Thymus (tissue), 11 donors: ENCODE measurements at regions not wholly inside any gene's neighbourhood (a gene's known extent, or its start where the extent isn't known, plus 50 kb on each side); places are given as distances from the start of the nearest gene placed in this dataset.

Source experiments
- DNase-seq, 9 donors: peaks; one replicate each; pipeline ENCODE4 v3.0.0-alpha.2; 2013; ENCODE audit warnings: low spot score in 9 of 9, low read depth in 6 of 9, missing footprints in 1 of 9
- H3K27ac ChIP-seq, 2 donors: one replicate each; pipeline ENCODE4 v1.5.1; 2013; ENCODE audit warnings: control low read depth in 1 of 2, low read depth in 1 of 2, low read length in 1 of 2, mild to moderate bottlenecking in 1 of 2, moderate library complexity in 1 of 2
- H3K27me3 ChIP-seq, 2 donors: one replicate each; pipeline ENCODE4 v1.5.1; 2013; ENCODE audit warnings: low read length in 1 of 2; ENCODE audit not compliant: control insufficient read depth in 2 of 2, insufficient read depth in 1 of 2
- H3K36me3 ChIP-seq, 2 donors: one replicate each; pipeline ENCODE4 v1.5.1; 2013; ENCODE audit warnings: low read length in 1 of 2, mild to moderate bottlenecking in 1 of 2, moderate library complexity in 1 of 2; ENCODE audit not compliant: control insufficient read depth in 2 of 2, insufficient read depth in 2 of 2
- H3K4me1 ChIP-seq, 2 donors: one replicate each; pipeline ENCODE4 v1.5.1; 2013; ENCODE audit warnings: low read length in 2 of 2; ENCODE audit not compliant: control insufficient read depth in 2 of 2, insufficient read depth in 2 of 2
- H3K4me3 ChIP-seq, 2 donors: one replicate each; pipeline ENCODE4 v1.5.1; 2013; ENCODE audit warnings: low read length in 2 of 2, control low read depth in 1 of 2, mild to moderate bottlenecking in 1 of 2
- H3K9me3 ChIP-seq, 2 donors: one replicate each; pipeline ENCODE4 v1.5.1; 2013; ENCODE audit warnings: low read length in 1 of 2, mild to moderate bottlenecking in 1 of 2; ENCODE audit not compliant: control insufficient read depth in 2 of 2, insufficient read depth in 1 of 2
- WGBS: extraction: QIAGEN DNeasy Blood & Tissue Kit; methylation state at CpG from one replicate; pipeline ENCODE4 v1.1.7; 2013; 5-methylcytosine and 5-hydroxymethylcytosine counted together
- donor health status: healthy.

DNA sequence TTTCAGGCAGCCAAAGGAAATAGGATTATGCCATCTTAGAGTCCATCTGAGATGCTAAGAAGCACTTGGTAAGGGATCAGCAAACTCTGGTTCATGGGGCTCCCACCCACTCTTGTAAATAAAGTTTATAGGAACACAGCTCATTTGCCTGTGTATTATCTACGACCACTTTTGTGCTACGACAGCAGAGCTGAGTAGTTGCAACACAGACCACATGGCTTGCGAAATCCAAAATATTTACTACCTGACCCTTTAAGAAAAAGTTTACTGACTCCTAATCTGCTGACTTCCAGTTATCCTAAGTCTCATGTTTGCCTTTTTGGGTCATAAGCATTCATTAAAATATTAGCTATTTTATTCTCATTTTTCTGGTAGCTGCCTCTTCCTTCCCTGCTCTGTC, 859.0 kb downstream of the QKI start:
- H3K4me1 ChIP-seq, result no peaks in the 10 kb centered on the region
- no peaks in the 10 kb centered on the region for H3K36me3 ChIP-seq
- H3K27me3 ChIP-seq, result no peaks in the 10 kb centered on the region
- H3K9me3 ChIP-seq, result peaks cover 0 to 2% of the 10 kb centered on the region in 2 donors
- H3K4me3 ChIP-seq, result no peak overlapping the region
- 83% methylated on average over 3 of the region's 3 CpGs for WGBS
- H3K27ac ChIP-seq, result no peak overlapping the region
- no peak for DNase-seq

DNA sequence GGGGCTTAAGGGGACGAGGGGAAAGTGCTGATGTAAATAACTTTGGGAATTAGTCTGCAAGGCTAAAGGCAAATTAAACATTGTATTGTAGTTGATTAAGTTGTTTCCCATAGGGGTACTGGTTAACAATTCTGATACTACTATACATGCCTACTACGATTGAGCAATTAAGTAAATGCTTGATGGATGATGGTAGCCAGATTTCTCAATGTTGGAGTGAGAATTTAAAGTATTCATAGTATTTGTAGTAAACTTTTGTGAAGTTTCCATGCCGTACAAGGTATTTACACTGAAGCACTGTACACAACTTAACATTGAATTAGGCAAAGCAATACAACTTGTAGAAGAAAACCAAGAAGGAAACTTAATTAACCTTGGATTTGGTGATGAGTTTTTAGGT, 852.3 kb downstream of the QKI start:
- Histone ChIP-seq H3K27ac (no peak overlapping the region), H3K4me3 (no peak overlapping the region), H3K27me3 (no peaks in the 10 kb centered on the region), H3K36me3 (no peaks in the 10 kb centered on the region), H3K4me1 (no peaks in the 10 kb centered on the region), H3K9me3 (no peaks in the 10 kb centered on the region)
- no peak for DNase-seq
- 82% methylated on average over 3 of the region's 3 CpGs for WGBS

DNA sequence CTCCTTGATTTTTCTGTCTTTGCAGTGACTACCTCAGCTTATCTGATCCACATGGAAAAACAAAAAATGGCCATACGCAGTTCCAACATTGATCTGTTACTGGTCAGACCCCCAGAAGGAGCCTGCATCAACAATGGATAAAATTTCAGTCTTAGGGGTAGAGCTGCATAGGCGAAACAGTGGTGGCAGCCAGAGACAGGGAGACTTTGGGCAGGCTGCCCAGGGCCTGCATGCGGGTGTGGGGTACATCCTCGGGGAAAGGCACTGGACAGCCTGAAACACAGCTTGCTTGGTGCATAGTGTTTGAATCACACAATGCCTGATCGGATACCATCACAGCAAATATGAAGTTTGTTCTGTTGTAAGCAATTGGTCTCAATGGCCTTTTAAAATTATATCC, 847.8 kb downstream of the QKI start:
- no peaks in the 10 kb centered on the region for H3K27me3 ChIP-seq
- WGBS, result 80% methylated on average over 5 of the region's 5 CpGs
- DNase-seq, result no peak
- H3K9me3 ChIP-seq, result no peaks in the 10 kb centered on the region
- H3K4me3 ChIP-seq, result no peak overlapping the region
- H3K27ac ChIP-seq, result no peak overlapping the region
- H3K36me3 ChIP-seq, result no peaks in the 10 kb centered on the region
- H3K4me1 ChIP-seq, result no peaks in the 10 kb centered on the region

DNA sequence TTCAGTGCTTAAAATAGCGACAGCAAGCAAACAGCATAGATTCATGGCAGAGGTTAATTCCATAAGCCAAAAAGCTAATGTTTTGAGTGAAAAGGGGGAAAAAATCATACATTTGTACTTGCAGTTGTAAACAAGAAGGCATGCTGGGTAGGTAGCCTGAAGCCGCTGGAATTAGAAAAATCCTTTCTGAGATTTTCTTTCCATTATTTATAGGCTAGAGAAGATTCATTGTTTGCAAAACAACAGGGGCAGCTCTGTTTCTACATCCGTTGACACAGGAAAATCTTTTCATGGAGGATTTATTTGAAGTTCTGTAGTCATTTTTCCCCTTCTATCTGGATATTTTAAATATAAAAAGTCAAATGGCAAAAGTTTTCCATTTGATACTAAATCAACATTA, 843.9 kb downstream of the QKI start:
- no peak overlapping the region for H3K4me3 ChIP-seq
- WGBS, result 81% methylated on average over 3 of the region's 3 CpGs

DNA sequence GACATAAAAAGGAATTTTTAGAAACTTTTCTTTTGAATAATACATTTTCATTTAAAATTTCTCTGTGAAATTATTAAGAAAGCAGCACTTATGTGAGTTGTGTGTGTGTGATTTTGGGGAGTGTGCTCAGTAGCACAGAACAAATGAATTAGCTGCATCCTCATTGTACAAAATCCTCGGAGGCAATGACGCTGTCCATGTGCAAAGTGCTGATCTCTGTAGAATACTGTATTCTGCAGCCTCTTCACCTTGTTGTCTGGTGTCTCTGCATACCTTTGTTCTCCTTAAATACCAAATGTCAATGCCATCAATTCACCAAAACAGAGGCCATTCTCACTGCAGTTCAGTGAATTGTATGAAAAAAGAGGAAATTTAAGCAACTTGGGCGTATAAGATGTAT, 838.4 kb downstream of the QKI start:
- no peak for DNase-seq
- WGBS, result 65% methylated on average over 3 of the region's 3 CpGs

More for the DNA sequence above, 843.9 kb downstream of the QKI start:
- Histone ChIP-seq H3K36me3 (no peaks in the 10 kb centered on the region), H3K27ac (no peak overlapping the region), H3K9me3 (no peaks in the 10 kb centered on the region), H3K4me1 (no peaks in the 10 kb centered on the region), H3K27me3 (no peaks in the 10 kb centered on the region)
- DNase-seq, result no peak

DNA sequence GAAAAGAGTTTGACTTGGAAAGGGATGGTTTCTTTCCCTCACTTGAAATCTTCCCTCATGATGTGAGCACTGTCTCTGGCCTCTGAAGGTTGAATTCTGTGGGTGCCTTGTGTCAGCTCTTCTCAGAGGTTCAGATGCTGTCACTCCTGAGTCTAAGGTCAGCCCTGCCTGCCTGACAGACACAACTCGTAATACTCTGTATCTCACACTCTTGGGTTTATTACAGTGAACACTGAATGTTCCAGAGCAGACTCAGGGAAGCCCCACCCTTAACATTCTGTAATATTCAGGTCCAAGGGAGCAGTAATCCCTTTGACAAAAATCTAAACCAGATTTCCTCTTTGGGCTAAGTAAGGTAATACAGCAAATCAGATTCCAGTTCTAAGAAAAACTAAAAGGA, 837.8 kb downstream of the QKI start:
- Histone ChIP-seq H3K36me3 (no peaks in the 10 kb centered on the region), H3K4me3 (no peak overlapping the region), H3K9me3 (no peaks in the 10 kb centered on the region), H3K27ac (no peak overlapping the region), H3K4me1 (no peaks in the 10 kb centered on the region), H3K27me3 (no peaks in the 10 kb centered on the region)
- WGBS, result 74% methylated on average over 1 of the region's 1 CpG
- DNase-seq, result no peak

More for the DNA sequence above, 838.4 kb downstream of the QKI start:
- H3K9me3 ChIP-seq, result no peaks in the 10 kb centered on the region
- H3K4me3 ChIP-seq, result no peak overlapping the region
- no peaks in the 10 kb centered on the region for H3K4me1 ChIP-seq
- H3K36me3 ChIP-seq, result no peaks in the 10 kb centered on the region
- H3K27me3 ChIP-seq, result no peaks in the 10 kb centered on the region
- H3K27ac ChIP-seq, result no peak overlapping the region

DNA sequence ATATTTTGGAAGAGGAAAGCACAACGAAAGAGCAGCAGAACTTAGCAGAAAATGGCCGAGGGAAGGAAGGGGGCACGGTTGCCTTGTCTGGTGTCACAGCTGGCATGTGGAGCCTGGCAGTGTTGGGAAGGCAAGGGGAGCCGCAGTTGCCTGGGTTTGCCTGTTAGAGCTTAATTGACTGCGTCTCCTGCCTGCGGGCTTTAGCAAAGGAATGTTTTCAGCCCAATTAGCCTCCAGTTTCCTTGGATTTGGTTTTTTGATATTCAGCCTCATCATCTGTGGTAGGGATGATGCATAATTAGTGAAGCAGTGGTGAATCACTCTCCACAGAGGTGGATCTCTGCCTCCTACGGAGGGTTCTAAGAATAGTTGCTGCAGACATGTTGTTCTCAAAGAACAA, 832.6 kb downstream of the QKI start:
- no peaks in the 10 kb centered on the region for H3K36me3 ChIP-seq
- 88% methylated on average over 7 of the region's 7 CpGs for WGBS

DNA sequence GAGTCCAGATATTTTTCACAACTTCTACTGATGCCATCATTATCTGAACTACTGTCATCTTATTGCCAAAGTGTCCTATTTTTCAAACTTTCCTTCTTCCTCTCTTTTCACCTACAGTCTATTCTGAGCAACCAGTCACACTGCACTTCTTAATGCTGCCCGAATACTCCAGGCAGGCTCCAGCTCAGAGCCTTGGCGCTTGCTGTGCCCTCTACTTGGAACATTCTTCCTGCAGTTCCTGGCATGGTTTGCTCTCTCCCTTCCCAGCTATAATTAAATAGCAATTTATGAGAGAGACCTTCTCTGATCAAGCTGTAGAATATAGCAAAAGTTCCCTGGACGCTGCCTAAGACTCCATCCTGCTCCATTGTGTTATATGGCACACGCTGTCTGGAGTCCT, 831.6 kb downstream of the QKI start:
- no peaks in the 10 kb centered on the region for H3K4me1 ChIP-seq
- no peak overlapping the region for H3K4me3 ChIP-seq
- H3K36me3 ChIP-seq, result no peaks in the 10 kb centered on the region
- H3K9me3 ChIP-seq, result no peaks in the 10 kb centered on the region
- no peak overlapping the region for H3K27ac ChIP-seq
- 78% methylated on average over 4 of the region's 4 CpGs for WGBS
- no peak for DNase-seq
- no peaks in the 10 kb centered on the region for H3K27me3 ChIP-seq

More for the DNA sequence above, 832.6 kb downstream of the QKI start:
- H3K4me1 ChIP-seq, result no peaks in the 10 kb centered on the region
- no peaks in the 10 kb centered on the region for H3K27me3 ChIP-seq
- no peaks in the 10 kb centered on the region for H3K9me3 ChIP-seq
- no peak for DNase-seq
- H3K27ac ChIP-seq, result no peak overlapping the region
- H3K4me3 ChIP-seq, result no peak overlapping the region

DNA sequence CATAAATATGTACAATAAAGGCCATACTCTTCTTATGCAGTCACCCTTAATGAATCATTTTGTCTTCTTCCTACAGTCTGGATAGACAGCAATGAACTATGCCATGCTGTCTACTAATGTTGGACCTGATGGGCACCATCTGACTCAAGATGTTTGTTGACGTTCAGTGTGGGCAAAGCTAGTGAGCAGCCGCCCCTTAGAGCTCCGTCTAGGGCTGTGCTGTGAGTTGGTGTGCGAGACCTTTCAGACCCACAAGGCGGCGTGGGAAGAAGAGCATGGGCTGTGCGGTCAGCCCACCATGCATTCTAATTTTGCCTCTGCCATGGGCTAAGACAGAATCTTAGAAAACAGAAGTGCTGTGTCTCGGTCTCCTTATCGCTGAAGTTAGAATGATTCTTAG, 829.4 kb downstream of the QKI start:
- Histone ChIP-seq H3K4me1 (no peaks in the 10 kb centered on the region), H3K9me3 (no peaks in the 10 kb centered on the region), H3K4me3 (no peak overlapping the region), H3K36me3 (no peaks in the 10 kb centered on the region), H3K27ac (no peak overlapping the region), H3K27me3 (no peaks in the 10 kb centered on the region)
- no peak for DNase-seq
- WGBS, result 97% methylated on average over 9 of the region's 9 CpGs

DNA sequence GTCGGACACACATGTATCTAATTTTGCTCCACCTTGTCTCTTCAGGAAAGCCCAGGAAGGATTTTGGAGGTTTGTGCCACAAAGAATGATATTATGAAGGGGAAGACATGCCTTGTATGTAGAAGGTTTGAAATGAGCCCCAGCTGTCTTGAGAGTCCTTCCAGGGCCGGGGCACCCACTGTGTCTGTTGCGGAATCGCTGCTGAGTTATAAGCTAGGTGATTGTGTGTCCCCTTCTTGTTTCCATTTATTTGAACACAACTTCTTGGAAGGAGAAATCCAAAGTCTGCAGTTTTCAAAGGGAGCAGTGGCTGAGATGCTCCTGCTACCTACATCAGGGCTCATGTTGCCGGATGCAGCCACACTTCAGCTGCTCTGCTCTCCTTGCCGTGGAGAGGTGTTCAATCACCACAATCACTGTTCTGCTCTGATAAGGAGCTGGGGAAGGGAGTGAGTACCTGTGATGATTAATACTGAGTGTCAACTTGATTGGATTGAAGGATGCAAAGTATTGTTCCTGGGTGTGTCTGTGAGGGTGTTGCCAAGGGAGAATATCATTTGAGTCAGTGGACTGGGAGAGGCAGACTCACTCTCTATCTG, 828.6 kb downstream of the QKI start:
- Histone ChIP-seq H3K4me3 (no peak overlapping the region), H3K4me1 (no peaks in the 10 kb centered on the region), H3K27ac (no peak overlapping the region), H3K9me3 (no peaks in the 10 kb centered on the region), H3K27me3 (no peaks in the 10 kb centered on the region), H3K36me3 (no peaks in the 10 kb centered on the region)
- no peak for DNase-seq
- 72% methylated on average over 6 of the region's 6 CpGs for WGBS
